AG08396 (cell line): ENCODE measurements at regions not wholly inside any gene's neighbourhood (a gene's known extent, or its start where the extent isn't known, plus 50 kb on each side); places are given as distances from the start of the nearest gene placed in this dataset.
"Not testable (repeated sequence)": the region's sequence is repeated elsewhere in the genome, so short reads cannot be mapped to it uniquely, and the experiment has no call there.

Experiments
- DNase-seq: peaks from one replicate; pipeline ENCODE4 v3.0.0; 2012; ENCODE audit warnings: low spot score, mixed read lengths

DNA sequence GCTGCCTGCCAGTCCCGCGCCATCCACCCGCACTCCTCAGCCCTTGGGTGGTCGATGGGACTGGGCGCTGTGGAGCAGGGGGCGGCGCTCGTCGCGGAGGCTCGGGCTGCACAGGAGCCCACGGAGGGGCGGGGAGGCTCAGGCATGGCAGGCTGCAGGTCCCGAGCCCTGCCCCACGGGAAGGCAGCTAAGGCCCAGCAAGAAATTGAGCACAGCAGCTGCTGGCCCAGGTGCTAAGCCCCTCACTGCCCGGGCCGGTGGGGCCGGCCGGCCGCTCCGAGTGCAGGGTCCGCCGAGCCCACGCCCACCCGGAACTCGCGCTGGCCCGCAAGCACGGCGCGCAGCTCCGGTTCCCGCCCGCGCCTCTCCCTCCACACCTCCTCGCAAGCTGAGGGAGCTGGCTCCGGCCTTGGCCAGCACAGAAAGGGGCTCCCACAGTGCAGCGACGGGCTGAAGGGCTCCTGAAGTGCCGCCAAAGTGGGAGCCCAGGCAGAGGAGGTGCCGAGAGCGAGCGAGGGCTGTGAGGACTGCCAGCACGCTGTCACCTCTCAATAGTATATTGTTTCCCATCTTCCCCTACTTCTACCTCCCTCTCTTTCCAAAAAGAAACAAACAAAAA is 219.6 kb downstream of the BAMBI start:
- not testable (repeated sequence) for DNase-seq

GRCh38 chr10:28897617-28898464 is 220.5 kb downstream of the BAMBI start:
- DNase-seq: no peak

- DNase-seq: no peak
Measured at GRCh38 chr10:28902215-28902614, 224.9 kb downstream of the BAMBI start.

GRCh38 chr10:28903063-28903462 is 225.7 kb downstream of the BAMBI start:
- DNase-seq: no peak

DNA sequence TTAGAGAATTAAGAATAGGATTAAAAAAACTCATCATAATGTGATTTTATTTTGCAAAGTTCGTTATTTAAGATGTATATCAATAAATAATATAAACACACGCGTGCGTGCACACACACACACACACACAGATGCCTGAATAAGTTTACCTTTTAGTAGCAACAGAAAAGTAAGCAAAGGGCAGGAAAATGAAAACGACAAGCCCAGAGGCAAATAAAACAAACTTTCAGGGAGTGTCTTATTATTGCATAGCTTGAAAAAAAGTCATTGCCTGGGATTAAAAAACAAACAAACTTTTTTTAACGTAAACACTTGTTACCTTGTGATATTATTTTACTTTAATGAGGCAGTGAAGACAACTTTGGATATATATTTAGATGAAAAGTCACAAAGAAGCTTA is 226.4 kb downstream of the BAMBI start:
- DNase-seq: no peak

- DNase-seq: no peak
Measured at GRCh38 chr10:28905371-28905770, 228.1 kb downstream of the BAMBI start.

GRCh38 chr10:28906011-28906411 is 228.7 kb downstream of the BAMBI start:
- no peak for DNase-seq

- peak; percentile 18 for DNase-seq
Measured at GRCh38 chr10:28906415-28906814, 229.1 kb downstream of the BAMBI start.

- DNase-seq: no peak
Measured at GRCh38 chr10:28906934-28907333, 229.6 kb downstream of the BAMBI start.

DNA sequence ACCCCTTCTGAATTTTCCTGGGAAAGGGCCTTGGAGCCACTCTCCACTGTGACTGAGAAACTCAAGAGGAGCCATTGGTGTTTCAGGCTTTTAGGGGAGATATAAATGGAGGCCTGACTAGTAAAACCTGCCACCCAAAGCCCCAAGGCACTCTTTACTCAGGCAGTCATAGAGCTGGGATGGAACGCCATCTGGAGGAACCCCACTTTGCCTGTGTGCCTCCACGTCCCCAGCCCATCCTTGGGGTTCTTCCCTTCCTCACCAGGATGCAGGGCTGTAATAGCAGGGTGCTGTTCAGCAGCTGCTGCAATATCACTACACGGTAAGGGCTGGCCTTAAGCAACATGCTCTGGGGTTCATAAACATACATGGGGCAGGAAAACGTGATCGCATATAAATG is 232.6 kb downstream of the BAMBI start:
- DNase-seq: no peak

GRCh38 chr10:28910956-28911355 is 233.6 kb downstream of the BAMBI start:
- peak; percentile 48 for DNase-seq

DNA sequence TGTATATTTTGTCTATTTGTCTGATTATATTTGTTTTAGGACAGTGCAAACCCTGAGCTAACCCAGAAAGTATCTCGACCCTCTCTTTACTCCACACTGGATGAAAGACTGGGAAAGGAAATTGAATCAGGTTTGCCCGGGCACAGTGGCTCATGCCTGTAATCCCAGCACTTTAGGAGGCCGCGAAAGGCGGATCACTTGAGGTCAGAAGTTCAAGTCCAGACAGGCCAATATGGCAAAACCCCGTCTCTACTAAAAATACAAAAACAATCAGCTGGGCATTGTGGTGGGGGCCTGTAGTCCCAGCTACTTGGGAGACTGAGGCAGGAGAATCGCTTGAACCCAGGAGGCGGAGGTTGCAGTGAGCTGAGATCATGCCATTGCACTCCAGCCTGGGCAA is 234.2 kb downstream of the BAMBI start:
- not testable (repeated sequence) for DNase-seq

DNA sequence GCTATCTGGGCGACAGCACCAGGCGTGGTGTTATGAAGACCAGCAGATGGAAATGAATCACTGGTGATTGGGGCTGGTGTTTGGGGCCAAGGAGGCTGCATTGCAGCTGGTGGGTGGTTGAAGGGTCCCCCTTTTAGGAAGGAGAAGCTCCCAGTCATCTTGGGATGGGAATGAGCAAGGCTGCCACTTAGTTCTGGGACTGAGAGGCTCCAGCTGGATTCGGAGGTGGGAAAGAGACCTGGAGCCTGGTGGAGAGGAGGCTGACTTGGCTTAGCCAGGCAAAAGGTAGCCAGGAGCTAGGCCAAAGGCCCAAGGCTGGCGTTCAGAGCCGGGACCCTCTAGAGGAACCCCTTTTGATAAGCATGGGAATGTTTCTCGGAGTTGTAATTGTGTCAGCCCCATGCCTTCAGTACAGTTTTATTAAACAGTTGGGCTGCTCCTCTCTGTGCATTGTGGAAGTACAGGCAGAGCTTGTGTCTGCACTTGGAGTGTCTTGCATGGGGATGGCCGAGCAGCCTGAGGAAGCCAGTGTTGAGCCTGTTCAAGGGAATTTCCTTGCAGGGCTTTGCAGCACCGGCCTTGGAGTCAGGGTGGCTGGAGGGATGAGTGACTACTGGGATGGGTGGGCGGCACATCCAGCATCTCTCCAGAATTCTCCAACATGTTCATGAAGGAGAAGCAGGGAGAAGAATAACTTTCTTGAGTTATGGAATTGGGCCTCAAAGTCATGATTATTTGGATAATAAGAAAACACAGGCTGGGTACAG is 234.9 kb downstream of the BAMBI start:
- no peak for DNase-seq

GRCh38 chr10:28913436-28914237 is 236.3 kb downstream of the BAMBI start:
- no peak for DNase-seq

- no peak for DNase-seq
Measured at GRCh38 chr10:28914701-28915100, 237.4 kb downstream of the BAMBI start.

- DNase-seq: no peak
Measured at GRCh38 chr10:28915989-28916588, 238.8 kb downstream of the BAMBI start.

- no peak for DNase-seq
Measured at GRCh38 chr10:28920091-28920490, 242.8 kb downstream of the BAMBI start.

- DNase-seq: peak; percentile 53
Measured at GRCh38 chr10:28922127-28922526, 244.8 kb downstream of the BAMBI start.

- DNase-seq: no peak
Measured at GRCh38 chr10:28922861-28923260, 245.5 kb downstream of the BAMBI start.

GRCh38 chr10:28924717-28925116 is 247.4 kb downstream of the BAMBI start:
- DNase-seq: no peak

DNA sequence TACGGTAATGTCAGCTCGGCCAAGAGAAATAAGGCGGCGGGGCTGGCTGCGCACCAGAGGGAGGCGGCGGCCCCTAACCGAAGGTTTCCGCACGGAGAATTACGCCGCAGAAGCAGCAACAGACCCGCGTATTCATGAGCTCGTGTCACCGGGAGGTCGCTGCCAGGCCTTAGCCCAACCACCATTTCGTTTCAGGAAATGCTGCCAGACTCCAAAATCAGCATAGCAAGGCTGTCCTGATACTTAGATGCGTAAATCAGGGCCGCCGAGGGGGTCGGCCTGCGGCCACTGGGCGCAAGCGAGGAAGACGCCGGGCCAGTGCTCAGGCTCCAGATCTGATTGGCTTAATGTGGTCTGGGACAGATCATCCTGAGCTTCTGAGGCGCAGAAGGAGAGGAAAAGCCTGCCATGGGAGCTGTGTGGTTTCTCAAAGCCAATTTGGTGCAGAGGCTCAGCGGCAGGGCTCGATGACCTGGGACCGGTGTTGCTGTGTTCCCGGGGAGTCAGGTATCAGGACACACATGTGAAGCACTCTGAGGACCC is 247.9 kb downstream of the BAMBI start:
- no peak for DNase-seq
